HCT116 (cell line): ENCODE measurements at regions not wholly inside any gene's neighbourhood (a gene's known extent, or its start where the extent isn't known, plus 50 kb on each side); places are given as distances from the start of the nearest gene placed in this dataset.

Source experiments
- ATAC-seq: fragments of 200-7000 bp; cut with Tn5 transposase; 2 replicates; pipeline ENCODE4 v1.9.1; 2020; ENCODE audit warnings: mild to moderate bottlenecking, moderate library complexity
- BruUV-seq: library from RNA; stranded (reverse); fragments of 400-500 nt; replicated peaks from 2 replicates; lab custom pipeline; 2021; lab: Mats Ljungman, UMichigan
- CTCF ChIA-PET: fragments of 300-600 bp; sonication (Branson Sonifier 250); formaldehyde crosslinking; loops from one replicate; lab custom pipeline; 2021; ENCODE audit warnings: antibody characterized with exemption; lab: Charles Lee
- POLR2A ChIA-PET: fragments of 300-600, 350-600 bp; sonication (Branson Sonifier 250); formaldehyde crosslinking; loops from one replicate; lab custom pipeline; 2021; ENCODE audit warnings: antibody characterized with exemption; lab: Charles Lee
- RAD21 ChIA-PET, 2 experiments: fragments of 300-600 bp; sonication (Branson Sonifier 250); formaldehyde crosslinking; loops; one replicate each; lab custom pipeline; 2023; ENCODE audit warnings: low total read pairs in 2 of 2; ENCODE audit not compliant: uncharacterized antibody in 2 of 2, unreplicated experiment in 2 of 2, low non-redundant PET in 1 of 2; lab: Charles Lee
- DNase-seq: peaks from one replicate; pipeline ENCODE4 v3.0.0-alpha.2; 2010; ENCODE audit warnings: low read depth, low spot score
- H2AFZ ChIP-seq: fragments of 200-600 bp; shearing (Covaris generic), sonication (generic); 2 replicates; pipeline ENCODE4 v1.6.1; 2017; ENCODE audit warnings: low read depth, mixed run types, mixed read lengths, antibody characterized with exemption, low read length; ENCODE audit not compliant: poor library complexity, severe bottlenecking
- H3K27ac ChIP-seq: 2 replicates; pipeline ENCODE4 v1.5.1; 2012; ENCODE audit warnings: low read depth, low read length
- H3K27me3 ChIP-seq: fragments of 200-600 bp; sonication (generic); 2 replicates; pipeline ENCODE4 v1.6.1; 2016; ENCODE audit warnings: mixed run types, low read length, mixed read lengths; ENCODE audit not compliant: insufficient read depth
- H3K36me3 ChIP-seq, 2 experiments: fragments of 200-500 bp in 1 of 2; fragments of 200-600 bp in 1 of 2; sonication (Bioruptor generic) in 1 of 2; sonication (generic) in 1 of 2; 2 replicates each; pipeline versions ENCODE4 v1.5.1 to v1.6.1; 2014 to 2016; ENCODE audit warnings: low read length in 2 of 2, inconsistent platforms in 1 of 2, mixed read lengths in 1 of 2, mixed run types in 1 of 2; ENCODE audit not compliant: insufficient read depth in 2 of 2, control insufficient read depth in 1 of 2
- H3K4me1 ChIP-seq, 2 experiments: fragments of 200-600 bp in 1 of 2; sonication (generic) in 1 of 2; 2 replicates each; pipeline versions ENCODE4 v1.5.1 to v1.6.1; 2012 to 2017; ENCODE audit warnings: low read length in 2 of 2, inconsistent platforms in 1 of 2, mild to moderate bottlenecking in 1 of 2, mixed read lengths in 1 of 2, mixed run types in 1 of 2, moderate library complexity in 1 of 2; ENCODE audit not compliant: insufficient read depth in 2 of 2, control insufficient read depth in 1 of 2
- H3K4me2 ChIP-seq: fragments of 200-600 bp; sonication (generic); 2 replicates; pipeline ENCODE4 v1.6.1; 2017; ENCODE audit warnings: mixed run types, low read length, mixed read lengths
- H3K4me3 ChIP-seq, 2 experiments: fragments of 200-600 bp in 1 of 2; sonication (generic) in 1 of 2; replicated peaks in 1 of 2; 2 replicates each; pipeline ENCODE4 v1.5.1; 2011 to 2016; ENCODE audit warnings: low read length in 2 of 2, control low read depth in 1 of 2, low read depth in 1 of 2, mild to moderate bottlenecking in 1 of 2, mixed read lengths in 1 of 2, mixed run types in 1 of 2
- H3K79me2 ChIP-seq: fragments of 200-600 bp; sonication (generic); 2 replicates; pipeline ENCODE4 v1.6.1; 2017; ENCODE audit warnings: mild to moderate bottlenecking, mixed run types, low read length, moderate library complexity, mixed read lengths; ENCODE audit not compliant: insufficient read depth
- H3K9ac ChIP-seq: fragments of 200-600 bp; sonication (generic); 2 replicates; pipeline ENCODE4 v1.6.1; 2016; ENCODE audit warnings: low read length, mixed read lengths
- H3K9me2 ChIP-seq: fragments of 200-600 bp; sonication (generic), shearing (Covaris generic); 2 replicates; pipeline ENCODE4 v1.6.1; 2017; ENCODE audit warnings: mixed run types, mild to moderate bottlenecking, moderate library complexity; ENCODE audit not compliant: insufficient read depth
- H3K9me3 ChIP-seq, 2 experiments: fragments of 200-500 bp in 1 of 2; fragments of 200-600 bp in 1 of 2; sonication (Bioruptor generic) in 1 of 2; sonication (generic) in 1 of 2; 2 replicates each; pipeline ENCODE4 v1.6.1; 2014 to 2017; ENCODE audit warnings: low read length in 2 of 2, mixed read lengths in 2 of 2, inconsistent platforms in 1 of 2, low read depth in 1 of 2, mild to moderate bottlenecking in 1 of 2, mixed run types in 1 of 2, moderate library complexity in 1 of 2; ENCODE audit not compliant: control insufficient read depth in 1 of 2, insufficient read depth in 1 of 2
- H4K20me1 ChIP-seq: fragments of 200-600 bp; sonication (generic), shearing (Covaris generic); 2 replicates; pipeline ENCODE4 v1.6.1; 2017; ENCODE audit warnings: mixed run types, mild to moderate bottlenecking, moderate library complexity; ENCODE audit not compliant: insufficient read depth
- CBX3 ChIP-seq: IDR thresholded peaks from 2 replicates; pipeline ENCODE4 v1.6.1; 2012; ENCODE audit warnings: low read depth
- CEBPB ChIP-seq: IDR thresholded peaks from 2 replicates; pipeline ENCODE4 v1.6.1; 2012; ENCODE audit warnings: low read depth
- EGR1 ChIP-seq: IDR thresholded peaks from 2 replicates; pipeline ENCODE4 v1.6.1; 2012; ENCODE audit warnings: low read depth
- ELF1 ChIP-seq: IDR thresholded peaks from 2 replicates; pipeline ENCODE4 v1.6.1; 2012; ENCODE audit warnings: low read depth, borderline replicate concordance
- EZH2 ChIP-seq: fragments of 200-600 bp; sonication (generic); IDR thresholded peaks from 2 replicates; pipeline ENCODE4 v1.6.1; 2017; ENCODE audit warnings: antibody characterized with exemption, mixed run types
- POLR2A ChIP-seq: IDR thresholded peaks from 2 replicates; pipeline ENCODE4 v1.7.0; 2011; ENCODE audit warnings: borderline replicate concordance; ENCODE audit not compliant: insufficient read depth, insufficient read length; ENCODE audit errors: extremely low read depth
- POLR2AphosphoS5 ChIP-seq: IDR thresholded peaks from 2 replicates; pipeline ENCODE4 v1.6.1; 2011; ENCODE audit warnings: mild to moderate bottlenecking, low read depth, low read length, moderate library complexity
- RAD21 ChIP-seq: IDR thresholded peaks from 2 replicates; pipeline ENCODE4 v1.6.1; 2012; ENCODE audit warnings: low read depth, mild to moderate bottlenecking
- SP1 ChIP-seq: IDR thresholded peaks from 2 replicates; pipeline ENCODE4 v1.6.1; 2012; ENCODE audit warnings: low read depth
- SRF ChIP-seq: IDR thresholded peaks from 2 replicates; pipeline ENCODE4 v1.6.1; 2012; ENCODE audit warnings: low read depth
- YY1 ChIP-seq: IDR thresholded peaks from 2 replicates; pipeline ENCODE4 v1.6.1; 2011; ENCODE audit warnings: low read length, low read depth, moderate library complexity, mild to moderate bottlenecking; ENCODE audit not compliant: insufficient replicate concordance; ENCODE audit errors: extremely low read depth
- ZFX ChIP-seq: fragments of 450-650 bp; IDR thresholded peaks from 2 replicates; pipeline ENCODE4 v1.6.1; 2017
- ZNF274 ChIP-seq: fragments of 200-500 bp; sonication (Bioruptor generic); IDR thresholded peaks from 2 replicates; pipeline ENCODE4 v1.6.1; 2014; ENCODE audit warnings: mild to moderate bottlenecking, low read depth, low read length, inconsistent platforms
- intact Hi-C: fragments of 100-400 bp; cut with micrococcal nuclease; formaldehyde crosslinking; loops from 2 replicates; pipeline ENCODE4 v1.10.0; 2022
- TF ChIP-seq, protein P1 (sequence below): IDR thresholded peaks from 2 replicates; pipeline ENCODE4 v1.6.1; 2012; ENCODE audit warnings: low read depth
- TF ChIP-seq, protein P2 (sequence below): IDR thresholded peaks from 2 replicates; pipeline ENCODE4 v1.6.1; 2012

DNA sequence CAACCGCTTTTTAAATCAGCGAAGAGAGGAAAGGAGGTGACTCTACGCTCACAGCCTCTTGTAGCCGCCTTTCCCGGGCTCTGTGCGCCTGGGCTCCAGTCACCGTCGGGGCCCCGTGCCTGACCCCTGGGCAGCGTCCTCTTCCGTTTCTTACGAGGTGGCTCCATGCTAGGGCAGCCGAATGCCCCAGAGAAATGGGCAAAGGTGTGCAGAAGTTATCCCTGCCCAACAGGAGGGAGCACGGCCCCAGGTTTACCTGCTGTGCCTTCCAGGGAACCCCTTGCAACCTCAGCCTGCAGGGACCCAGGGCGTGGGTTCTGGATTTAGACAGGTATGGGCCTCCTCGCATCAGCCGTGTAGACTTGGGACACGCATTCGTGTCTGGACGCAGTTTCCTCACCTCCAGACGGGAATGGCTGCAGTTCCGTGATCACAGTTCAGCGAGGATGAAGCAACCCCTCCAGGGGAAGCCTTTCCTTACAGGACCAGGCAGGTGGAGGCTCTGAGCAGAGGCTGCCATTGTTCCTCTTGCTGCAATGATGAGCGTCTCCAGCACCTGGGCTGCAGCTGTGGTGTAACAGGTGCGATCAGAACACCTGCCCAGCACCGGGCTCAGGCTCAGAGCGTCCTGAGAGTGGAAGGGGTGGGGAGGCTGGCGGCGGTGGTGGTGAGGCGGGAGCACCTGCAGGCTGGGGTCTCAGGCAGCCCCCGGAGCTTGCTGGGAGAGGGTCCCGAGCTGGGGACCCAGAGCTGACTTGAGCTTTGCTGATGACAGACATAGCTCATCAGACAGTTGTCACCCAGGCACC is 81.3 kb upstream of the BHLHE23 start:
- no peak for ATAC-seq

DNA sequence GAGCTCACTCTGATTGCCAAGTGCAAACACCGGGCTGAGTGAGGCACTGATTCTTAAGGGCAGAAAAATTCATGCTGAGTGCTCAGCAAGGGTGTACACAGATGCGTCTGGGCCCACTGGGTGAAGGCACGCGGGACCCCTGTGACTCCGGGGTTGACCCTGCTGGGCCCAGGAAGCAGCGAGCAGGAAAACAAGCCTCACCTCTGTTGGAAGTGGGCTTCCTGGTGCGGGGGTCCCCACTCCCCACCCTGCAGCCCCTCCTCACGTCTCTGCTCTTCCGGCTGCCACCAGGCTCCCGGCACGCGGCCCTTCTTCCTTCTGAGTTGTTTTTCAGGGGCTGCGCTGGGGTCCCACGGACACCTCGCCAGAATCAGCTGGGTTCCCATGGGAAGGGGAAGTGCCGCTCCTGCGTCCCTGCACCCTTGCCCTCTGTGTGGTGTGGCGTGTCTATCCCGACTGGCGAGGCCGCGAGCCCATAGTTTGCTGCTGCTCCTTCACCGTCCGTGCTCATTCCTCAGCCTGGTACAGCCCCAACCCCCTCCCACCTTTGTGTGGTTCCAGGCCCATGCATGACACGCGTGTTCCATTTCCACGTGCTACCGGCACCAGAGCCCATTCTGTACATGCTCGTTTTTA is 80.6 kb upstream of the BHLHE23 start:
- RAD21 ChIA-PET, result no interaction called here
- no peak for TF ChIP-seq CEBPB
- no peak for TF ChIP-seq EZH2
- TF ChIP-seq, protein P1, sequence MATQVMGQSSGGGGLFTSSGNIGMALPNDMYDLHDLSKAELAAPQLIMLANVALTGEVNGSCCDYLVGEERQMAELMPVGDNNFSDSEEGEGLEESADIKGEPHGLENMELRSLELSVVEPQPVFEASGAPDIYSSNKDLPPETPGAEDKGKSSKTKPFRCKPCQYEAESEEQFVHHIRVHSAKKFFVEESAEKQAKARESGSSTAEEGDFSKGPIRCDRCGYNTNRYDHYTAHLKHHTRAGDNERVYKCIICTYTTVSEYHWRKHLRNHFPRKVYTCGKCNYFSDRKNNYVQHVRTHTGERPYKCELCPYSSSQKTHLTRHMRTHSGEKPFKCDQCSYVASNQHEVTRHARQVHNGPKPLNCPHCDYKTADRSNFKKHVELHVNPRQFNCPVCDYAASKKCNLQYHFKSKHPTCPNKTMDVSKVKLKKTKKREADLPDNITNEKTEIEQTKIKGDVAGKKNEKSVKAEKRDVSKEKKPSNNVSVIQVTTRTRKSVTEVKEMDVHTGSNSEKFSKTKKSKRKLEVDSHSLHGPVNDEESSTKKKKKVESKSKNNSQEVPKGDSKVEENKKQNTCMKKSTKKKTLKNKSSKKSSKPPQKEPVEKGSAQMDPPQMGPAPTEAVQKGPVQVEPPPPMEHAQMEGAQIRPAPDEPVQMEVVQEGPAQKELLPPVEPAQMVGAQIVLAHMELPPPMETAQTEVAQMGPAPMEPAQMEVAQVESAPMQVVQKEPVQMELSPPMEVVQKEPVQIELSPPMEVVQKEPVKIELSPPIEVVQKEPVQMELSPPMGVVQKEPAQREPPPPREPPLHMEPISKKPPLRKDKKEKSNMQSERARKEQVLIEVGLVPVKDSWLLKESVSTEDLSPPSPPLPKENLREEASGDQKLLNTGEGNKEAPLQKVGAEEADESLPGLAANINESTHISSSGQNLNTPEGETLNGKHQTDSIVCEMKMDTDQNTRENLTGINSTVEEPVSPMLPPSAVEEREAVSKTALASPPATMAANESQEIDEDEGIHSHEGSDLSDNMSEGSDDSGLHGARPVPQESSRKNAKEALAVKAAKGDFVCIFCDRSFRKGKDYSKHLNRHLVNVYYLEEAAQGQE, result no peak
- no peak for TF ChIP-seq SRF
- no peak for TF ChIP-seq ELF1
- no peak for TF ChIP-seq POLR2A
- no peak for TF ChIP-seq YY1
- no peak for TF ChIP-seq SP1
- TF ChIP-seq ZFX, result no peak
- TF ChIP-seq RAD21, result no peak
- TF ChIP-seq POLR2AphosphoS5, result no peak

More for the DNA sequence above, 81.3 kb upstream of the BHLHE23 start:
- BruUV-seq, result no TSS peak
- Histone ChIP-seq H4K20me1 (no peaks in the 10 kb centered on the region), H3K9me3 (no peaks in the 10 kb centered on the region), H3K79me2 (no peaks in the 10 kb centered on the region), H3K4me3 (no peak overlapping the region), H3K4me1 (peaks cover 7 to 11% of the 10 kb centered on the region in 2 experiments)
- CTCF ChIA-PET, result no interaction called here
- TF ChIP-seq ZFX (no peak), CBX3 (no peak), YY1 (no peak), SP1 (no peak), EGR1 (no peak), EZH2 (no peak), ZNF274 (no peak), RAD21 (no peak)
- TF ChIP-seq, protein P2, sequence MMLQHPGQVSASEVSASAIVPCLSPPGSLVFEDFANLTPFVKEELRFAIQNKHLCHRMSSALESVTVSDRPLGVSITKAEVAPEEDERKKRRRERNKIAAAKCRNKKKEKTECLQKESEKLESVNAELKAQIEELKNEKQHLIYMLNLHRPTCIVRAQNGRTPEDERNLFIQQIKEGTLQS, result no peak
- TF ChIP-seq, all 23 proteins: peak for 0
- Histone ChIP-seq H3K27ac (no peak overlapping the region), H3K9me2 (no peaks in the 10 kb centered on the region), H3K36me3 (no peaks in the 10 kb centered on the region), H3K27me3 (no peaks in the 10 kb centered on the region), H2AFZ (no peak overlapping the region), H3K9ac (no peak overlapping the region), H3K4me2 (no peak overlapping the region)
- ChIA-PET RAD21 (no interaction called here), POLR2A (no interaction called here)
- intact Hi-C loops, result no loop called here
- no peak for DNase-seq

More for the DNA sequence above, 80.6 kb upstream of the BHLHE23 start:
- Histone ChIP-seq H3K4me3 (no peak overlapping the region), H3K9me2 (no peaks in the 10 kb centered on the region), H3K36me3 (no peaks in the 10 kb centered on the region), H3K9ac (no peak overlapping the region), H3K4me1 (peaks cover 7 to 11% of the 10 kb centered on the region in 2 experiments), H3K27me3 (no peaks in the 10 kb centered on the region; the same call in 1 of the 2 replicates), H2AFZ (no peak overlapping the region), H4K20me1 (no peaks in the 10 kb centered on the region), H3K27ac (no peak overlapping the region), H3K9me3 (no peaks in the 10 kb centered on the region), H3K4me2 (no peak overlapping the region), H3K79me2 (no peaks in the 10 kb centered on the region)
- ChIA-PET POLR2A (no interaction called here), CTCF (no interaction called here)
- ATAC-seq (no peak), DNase-seq (no peak)
- intact Hi-C loops, result no loop called here
- BruUV-seq, result no TSS peak
